T-helper 17 cell (primary cell): ENCODE measurements at regions not wholly inside any gene's neighbourhood (a gene's known extent, or its start where the extent isn't known, plus 50 kb on each side); places are given as distances from the start of the nearest gene placed in this dataset.

Experiments
- ATAC-seq: fragments of 150-1000 bp; cut with Tn5 transposase; 2 replicates; pipeline ENCODE4 v1.10.0; 2021; ENCODE audit warnings: mild to moderate bottlenecking, moderate library complexity
- DNase-seq, 3 donors: peaks; one replicate each; pipeline versions ENCODE4 v3.0.0 to v3.0.0-alpha.2; 2020 to 2021
- H3K9me3 ChIP-seq: one replicate; pipeline ENCODE4 v1.7.0; 2013; ENCODE audit warnings: low read length, mild to moderate bottlenecking; ENCODE audit not compliant: control insufficient read depth, poor library complexity, severe bottlenecking
- H3K27ac Mint-ChIP-seq: one replicate; pipeline ENCODE4 v1.8.0; 2022; ENCODE audit warnings: mild to moderate bottlenecking, moderate library complexity, mixed read lengths
- H3K27me3 Mint-ChIP-seq: one replicate; pipeline ENCODE4 v1.8.0; 2022; ENCODE audit warnings: mixed read lengths
- H3K36me3 Mint-ChIP-seq: one replicate; pipeline ENCODE4 v1.8.0; 2022; ENCODE audit warnings: low read depth, mixed read lengths
- H3K4me1 Mint-ChIP-seq: one replicate; pipeline ENCODE4 v1.8.0; 2022; ENCODE audit warnings: mild to moderate bottlenecking, mixed read lengths
- H3K4me3 Mint-ChIP-seq: one replicate; pipeline ENCODE4 v1.8.0; 2022; ENCODE audit warnings: mild to moderate bottlenecking, moderate library complexity, mixed read lengths

GRCh38 chr14:34262127-34262910 lies 199.7 kb downstream of the SPTSSA start:
- H3K4me3 Mint-ChIP-seq = no peak overlapping the region
- DNase-seq (no peak), ATAC-seq (no peak)
- H3K36me3 Mint-ChIP-seq = no peaks in the 10 kb centered on the region
- no peak overlapping the region for H3K27ac Mint-ChIP-seq
- no peaks in the 10 kb centered on the region for H3K9me3 ChIP-seq
- peaks cover 50% of the 10 kb centered on the region for H3K27me3 Mint-ChIP-seq
- no peaks in the 10 kb centered on the region for H3K4me1 Mint-ChIP-seq

DNA sequence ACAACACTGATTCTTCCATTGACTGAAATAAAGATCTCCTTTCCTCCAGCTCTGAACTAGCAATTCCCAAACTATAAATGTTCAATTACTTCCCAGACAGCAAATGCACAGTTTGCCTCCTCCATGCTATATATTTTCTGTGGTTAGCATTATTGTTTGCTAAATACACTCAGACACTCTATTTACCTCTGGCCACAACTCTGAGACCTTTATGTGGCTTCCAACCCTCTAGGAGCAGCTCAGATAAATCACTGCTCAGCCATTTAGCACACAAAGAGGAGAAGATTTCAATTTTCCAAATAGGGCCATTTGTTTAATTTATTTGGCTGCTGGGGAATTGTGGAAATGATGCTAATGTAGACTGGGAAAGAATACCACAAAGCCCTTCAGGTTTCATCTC lies 202.0 kb downstream of the SPTSSA start:
- no peaks in the 10 kb centered on the region for H3K4me1 Mint-ChIP-seq
- no peak for DNase-seq
- H3K27me3 Mint-ChIP-seq = peaks cover 49% of the 10 kb centered on the region
- no peak for ATAC-seq
- no peak overlapping the region for H3K4me3 Mint-ChIP-seq
- H3K36me3 Mint-ChIP-seq = no peaks in the 10 kb centered on the region
- H3K9me3 ChIP-seq = no peaks in the 10 kb centered on the region
- no peak overlapping the region for H3K27ac Mint-ChIP-seq

GRCh38 chr14:34258318-34258717 lies 203.7 kb downstream of the SPTSSA start:
- Mint-ChIP-seq H3K27me3 (peaks cover 58% of the 10 kb centered on the region), H3K4me3 (no peak overlapping the region), H3K36me3 (no peaks in the 10 kb centered on the region), H3K4me1 (no peaks in the 10 kb centered on the region), H3K27ac (no peak overlapping the region)
- no peak for ATAC-seq
- H3K9me3 ChIP-seq = no peaks in the 10 kb centered on the region
- no peak for DNase-seq

GRCh38 chr14:34257505-34257904 lies 204.5 kb downstream of the SPTSSA start:
- Mint-ChIP-seq H3K27me3 (peaks cover 57% of the 10 kb centered on the region), H3K36me3 (no peaks in the 10 kb centered on the region), H3K4me1 (no peaks in the 10 kb centered on the region), H3K27ac (no peak overlapping the region), H3K4me3 (no peak overlapping the region)
- ATAC-seq (no peak), DNase-seq (no peak)
- H3K9me3 ChIP-seq = no peaks in the 10 kb centered on the region

GRCh38 chr14:34256223-34256622 lies 205.8 kb downstream of the SPTSSA start:
- ATAC-seq (no peak), DNase-seq (no peak)
- Mint-ChIP-seq H3K27ac (no peak overlapping the region), H3K36me3 (no peaks in the 10 kb centered on the region), H3K27me3 (peaks cover 56% of the 10 kb centered on the region), H3K4me3 (no peak overlapping the region), H3K4me1 (no peaks in the 10 kb centered on the region)
- no peaks in the 10 kb centered on the region for H3K9me3 ChIP-seq

DNA sequence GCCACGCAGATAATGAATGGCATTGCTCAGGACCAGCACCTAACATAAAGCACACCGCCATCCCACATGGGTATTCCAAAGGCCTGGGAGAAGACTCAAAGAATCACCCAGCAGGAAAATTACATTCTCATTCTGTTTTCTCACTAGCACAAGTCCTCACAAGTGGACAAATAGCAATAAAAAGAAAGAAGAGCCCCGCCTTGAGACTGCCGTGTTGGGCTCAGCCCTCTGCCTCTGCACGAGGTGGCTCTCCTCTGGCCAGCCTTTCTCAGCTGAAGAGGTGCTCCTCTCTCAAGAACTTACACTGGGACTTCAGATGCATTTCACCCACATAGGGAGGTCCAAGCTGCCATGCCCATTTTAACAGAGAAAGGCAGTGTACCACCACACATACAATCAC lies 207.5 kb downstream of the SPTSSA start:
- DNase-seq (no peak), ATAC-seq (no peak)
- Mint-ChIP-seq H3K4me3 (no peak overlapping the region), H3K27ac (no peak overlapping the region), H3K36me3 (no peaks in the 10 kb centered on the region), H3K4me1 (no peaks in the 10 kb centered on the region), H3K27me3 (peaks cover 45% of the 10 kb centered on the region)
- H3K9me3 ChIP-seq = no peaks in the 10 kb centered on the region

GRCh38 chr14:34254031-34254430 lies 208.0 kb downstream of the SPTSSA start:
- H3K4me1 Mint-ChIP-seq = no peaks in the 10 kb centered on the region
- H3K36me3 Mint-ChIP-seq = no peaks in the 10 kb centered on the region
- no peaks in the 10 kb centered on the region for H3K9me3 ChIP-seq
- no peak overlapping the region for H3K27ac Mint-ChIP-seq
- ATAC-seq (no peak), DNase-seq (no peak)
- peaks cover 43% of the 10 kb centered on the region for H3K27me3 Mint-ChIP-seq
- H3K4me3 Mint-ChIP-seq = no peak overlapping the region

DNA sequence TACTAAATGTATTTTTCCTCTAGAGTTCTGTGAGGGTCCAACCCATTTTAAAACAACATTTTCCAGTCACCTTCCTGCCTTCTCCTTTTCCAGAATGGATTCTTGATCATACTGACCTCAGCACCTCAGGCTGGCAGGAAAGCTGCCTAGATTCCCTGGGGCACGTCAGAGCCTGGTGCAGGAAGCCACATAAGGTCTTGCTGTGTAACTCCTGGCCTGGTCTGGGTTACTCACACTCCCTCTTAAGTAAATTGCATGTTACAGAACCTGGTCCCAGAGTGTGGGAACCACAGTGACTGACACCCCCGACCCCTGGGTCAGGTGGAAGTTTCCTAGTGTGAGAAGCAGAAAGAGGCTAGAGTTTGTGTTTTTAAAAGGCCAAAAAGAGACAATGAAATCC lies 209.8 kb downstream of the SPTSSA start:
- Mint-ChIP-seq H3K4me3 (no peak overlapping the region), H3K36me3 (no peaks in the 10 kb centered on the region), H3K27ac (no peak overlapping the region), H3K27me3 (peaks cover 27% of the 10 kb centered on the region), H3K4me1 (no peaks in the 10 kb centered on the region)
- no peaks in the 10 kb centered on the region for H3K9me3 ChIP-seq
- DNase-seq = no peak
- ATAC-seq = no peak

DNA sequence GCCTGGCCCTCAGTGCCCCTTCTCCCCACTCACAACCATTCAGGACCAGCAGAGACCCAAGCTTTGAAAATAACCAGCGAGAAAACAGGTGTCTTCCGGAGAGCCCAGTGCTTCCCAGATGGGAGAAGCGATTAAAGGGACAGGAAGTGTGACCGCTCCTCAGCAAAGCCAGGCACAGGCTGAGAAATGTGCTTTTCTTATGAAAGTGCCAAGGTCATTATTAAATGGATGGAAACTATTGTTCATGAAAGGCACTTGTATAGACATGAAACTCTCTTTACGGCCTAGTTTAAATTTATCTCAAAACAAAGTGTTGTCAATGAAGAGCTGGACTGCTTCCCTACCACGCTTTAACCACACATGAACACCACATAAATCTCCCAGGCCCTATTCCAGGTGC lies 210.4 kb downstream of the SPTSSA start:
- Mint-ChIP-seq H3K27me3 (peaks cover 25% of the 10 kb centered on the region), H3K27ac (no peak overlapping the region), H3K36me3 (no peaks in the 10 kb centered on the region), H3K4me3 (no peak overlapping the region), H3K4me1 (no peaks in the 10 kb centered on the region)
- DNase-seq = no peak
- H3K9me3 ChIP-seq = no peaks in the 10 kb centered on the region
- ATAC-seq = no peak

- ATAC-seq = no peak
- no peak overlapping the region for H3K4me3 Mint-ChIP-seq
- peaks cover 25% of the 10 kb centered on the region for H3K27me3 Mint-ChIP-seq
- no peaks in the 10 kb centered on the region for H3K9me3 ChIP-seq
- no peaks in the 10 kb centered on the region for H3K4me1 Mint-ChIP-seq
- DNase-seq = no peak
- H3K36me3 Mint-ChIP-seq = no peaks in the 10 kb centered on the region
- H3K27ac Mint-ChIP-seq = no peak overlapping the region
Observed at GRCh38 chr14:34250959-34251358, 211.1 kb downstream of the SPTSSA start.

- no peaks in the 10 kb centered on the region for H3K4me1 Mint-ChIP-seq
- peaks cover 21% of the 10 kb centered on the region for H3K27me3 Mint-ChIP-seq
- H3K9me3 ChIP-seq = no peaks in the 10 kb centered on the region
- no peak for ATAC-seq
- no peak for DNase-seq
- H3K27ac Mint-ChIP-seq = no peak overlapping the region
- H3K36me3 Mint-ChIP-seq = peaks cover 2% of the 10 kb centered on the region
- H3K4me3 Mint-ChIP-seq = no peak overlapping the region
Observed at GRCh38 chr14:34247605-34248004, 214.4 kb downstream of the SPTSSA start.

- Mint-ChIP-seq H3K36me3 (peaks cover 2% of the 10 kb centered on the region), H3K4me1 (no peaks in the 10 kb centered on the region), H3K4me3 (no peak overlapping the region), H3K27me3 (peaks cover 9% of the 10 kb centered on the region), H3K27ac (no peak overlapping the region)
- ATAC-seq (no peak), DNase-seq (no peak)
- no peaks in the 10 kb centered on the region for H3K9me3 ChIP-seq
Observed at GRCh38 chr14:34246206-34246605, 215.8 kb downstream of the SPTSSA start.

DNA sequence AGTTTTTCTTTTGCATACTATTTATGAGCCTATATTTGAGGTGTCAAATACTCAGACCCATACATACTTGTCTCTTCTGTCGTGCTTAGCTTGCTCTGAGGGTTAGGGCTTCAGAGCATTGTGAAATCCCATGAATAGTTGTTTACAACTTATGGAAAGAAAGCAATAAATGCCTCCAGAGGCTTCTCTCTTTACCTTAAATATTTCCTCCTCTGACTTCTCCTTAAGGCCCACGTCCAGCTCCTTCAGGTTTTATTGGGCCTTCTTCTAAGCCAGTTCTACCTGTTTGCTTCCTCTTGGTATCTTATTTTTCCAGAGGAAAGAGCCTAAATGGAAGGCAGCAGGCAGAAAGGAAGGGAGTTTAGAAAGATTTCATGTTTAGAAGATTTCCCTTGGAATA lies 218.6 kb downstream of the SPTSSA start:
- ATAC-seq (no peak), DNase-seq (no peak)
- peaks cover 2% of the 10 kb centered on the region for H3K36me3 Mint-ChIP-seq
- H3K27ac Mint-ChIP-seq = no peak overlapping the region
- no peak overlapping the region for H3K4me3 Mint-ChIP-seq
- H3K27me3 Mint-ChIP-seq = peaks cover 19% of the 10 kb centered on the region
- H3K9me3 ChIP-seq = no peaks in the 10 kb centered on the region
- H3K4me1 Mint-ChIP-seq = no peaks in the 10 kb centered on the region

DNA sequence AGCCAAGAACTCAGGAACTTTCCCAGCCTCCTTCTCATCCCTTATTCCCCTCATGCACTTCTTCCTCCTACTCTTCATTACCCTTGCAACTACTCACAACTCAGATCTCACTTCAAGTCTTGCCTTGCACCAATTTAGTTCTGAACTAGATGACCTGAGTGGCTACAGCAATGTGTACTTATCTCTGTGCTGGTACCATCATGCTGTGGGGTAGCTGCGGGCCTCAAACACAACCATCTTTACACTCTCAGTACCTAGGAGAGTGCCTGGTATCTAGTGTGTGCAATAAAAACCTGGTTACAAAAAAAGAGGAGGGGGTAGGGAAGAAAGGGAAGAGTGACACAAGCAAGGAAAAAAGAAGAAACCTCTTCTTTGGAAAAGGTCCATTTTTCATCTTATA lies 219.0 kb downstream of the SPTSSA start:
- H3K9me3 ChIP-seq = no peaks in the 10 kb centered on the region
- H3K27ac Mint-ChIP-seq = no peak overlapping the region
- H3K4me1 Mint-ChIP-seq = no peaks in the 10 kb centered on the region
- no peak overlapping the region for H3K4me3 Mint-ChIP-seq
- ATAC-seq = no peak
- peaks cover 23% of the 10 kb centered on the region for H3K27me3 Mint-ChIP-seq
- H3K36me3 Mint-ChIP-seq = peaks cover 2% of the 10 kb centered on the region
- no peak for DNase-seq
